ENCODE measurements at regions not wholly inside any gene's neighbourhood (a gene's known extent, or its start where the extent isn't known, plus 50 kb on each side); places are given as distances from the start of the nearest gene placed in this dataset.

GRCh38 chr2:120964819-120965218 lies 229.2 kb downstream of the GLI2 start:
- intact Hi-C loops (cut with micrococcal nuclease) (no loop called here), dilution Hi-C loops (cut with MboI; ENCODE audit: extremely low pct_ligation_motif_present, low sequenced_read_pairs) (no loop called here)
- ChIA-PET CTCF (interaction anchor here (0.5 kb wide), 1 partner anchor 18 kb away, joined by 3 read pairs; no protein-coding TSS in a partner anchor), POLR2A (no interaction called here)
- no peaks in the 10 kb centered on the region for H3K9me1 ChIP-seq (replicated peaks; ENCODE audit: control insufficient read depth, extremely low read depth, insufficient read depth, low read length)
- no peaks in the 10 kb centered on the region for H3K27me3 ChIP-seq (ENCODE audit: control insufficient read depth in 2 of 2, insufficient read depth in 2 of 2, low read length in 2 of 2)
- no peak for DNase-seq (ENCODE audit: low read depth, low spot score)
- no peak overlapping the region for H3K4me3 ChIP-seq (replicated peaks in 1 of 3; ENCODE audit: insufficient read depth in 1 of 3, low read depth in 1 of 3, low read length in 3 of 3)
- H3K36me3 ChIP-seq (ENCODE audit: control insufficient read depth in 2 of 2, extremely low read depth in 1 of 2, insufficient read depth in 2 of 2, low read length in 2 of 2) = no peaks in the 10 kb centered on the region
- no peak for TF ChIP-seq EZH2 (IDR thresholded peaks at IDR 0.05; ENCODE audit: borderline replicate concordance, low read depth, low read length, severe bottlenecking)
- TF ChIP-seq POLR2A (IDR thresholded peaks at IDR 0.05; ENCODE audit: low read depth, low read length) = no peak
- TF ChIP-seq GATA2 (IDR thresholded peaks at IDR 0.05; ENCODE audit: insufficient read depth, insufficient read length, low read depth, low read length) = no peak
- TF ChIP-seq FOS (IDR thresholded peaks at IDR 0.05; ENCODE audit: borderline replicate concordance, insufficient read depth, low read length) = no peak
- no peak for TF ChIP-seq CTCF (IDR thresholded peaks at IDR 0.05; ENCODE audit: extremely low read depth in 1 of 2, insufficient read depth in 1 of 2, low read depth in 1 of 2, low read length in 2 of 2)
- no peak overlapping the region for H2AFZ ChIP-seq (ENCODE audit: low read depth, low read length)
- H3K27ac ChIP-seq (ENCODE audit: insufficient read depth, low read depth, low read length) = no peak overlapping the region
- H3K4me1 ChIP-seq (ENCODE audit: control insufficient read depth, extremely low read depth, insufficient read depth, low read length) = no peaks in the 10 kb centered on the region
- FAIRE-seq = no peak
- H3K4me2 ChIP-seq (ENCODE audit: insufficient read depth, low read length) = no peak overlapping the region
- H3K9me3 ChIP-seq (replicated peaks; ENCODE audit: control insufficient read depth, insufficient read depth, low read length) = no peaks in the 10 kb centered on the region
- H4K20me1 ChIP-seq (replicated peaks; ENCODE audit: control insufficient read depth, extremely low read depth, insufficient read depth, low read length) = no peaks in the 10 kb centered on the region
- H3K9ac ChIP-seq (replicated peaks; ENCODE audit: extremely low read depth, insufficient read depth, low read length) = no peak overlapping the region
- no TSS peak for BruUV-seq (replicated peaks)
- no peaks in the 10 kb centered on the region for H3K79me2 ChIP-seq (ENCODE audit: control insufficient read depth, insufficient read depth, low read length)

- Histone ChIP-seq H3K9me3 (replicated peaks; ENCODE audit: control insufficient read depth, insufficient read depth, low read length) (no peaks in the 10 kb centered on the region), H3K4me1 (ENCODE audit: control insufficient read depth, extremely low read depth, insufficient read depth, low read length) (no peaks in the 10 kb centered on the region), H4K20me1 (replicated peaks; ENCODE audit: control insufficient read depth, extremely low read depth, insufficient read depth, low read length) (no peaks in the 10 kb centered on the region), H3K27me3 (ENCODE audit: control insufficient read depth in 2 of 2, insufficient read depth in 2 of 2, low read length in 2 of 2) (no peaks in the 10 kb centered on the region), H2AFZ (ENCODE audit: low read depth, low read length) (no peak overlapping the region), H3K27ac (ENCODE audit: insufficient read depth, low read depth, low read length) (no peak overlapping the region), H3K79me2 (ENCODE audit: control insufficient read depth, insufficient read depth, low read length) (no peaks in the 10 kb centered on the region), H3K4me2 (ENCODE audit: insufficient read depth, low read length) (no peak overlapping the region), H3K9me1 (replicated peaks; ENCODE audit: control insufficient read depth, extremely low read depth, insufficient read depth, low read length) (no peaks in the 10 kb centered on the region), H3K9ac (replicated peaks; ENCODE audit: extremely low read depth, insufficient read depth, low read length) (no peak overlapping the region), H3K4me3 (replicated peaks in 1 of 3; ENCODE audit: insufficient read depth in 1 of 3, low read depth in 1 of 3, low read length in 3 of 3) (no peak overlapping the region), H3K36me3 (ENCODE audit: control insufficient read depth in 2 of 2, extremely low read depth in 1 of 2, insufficient read depth in 2 of 2, low read length in 2 of 2) (no peaks in the 10 kb centered on the region)
- no TSS peak for BruUV-seq (replicated peaks)
- TF ChIP-seq POLR2AphosphoS5 (IDR thresholded peaks at IDR 0.05; ENCODE audit: insufficient read depth, low read depth, low read length) (no peak), CTCF (IDR thresholded peaks at IDR 0.05; ENCODE audit: extremely low read depth in 1 of 2, insufficient read depth in 1 of 2, low read depth in 1 of 2, low read length in 2 of 2) (no peak), POLR2A (IDR thresholded peaks at IDR 0.05; ENCODE audit: low read depth, low read length) (no peak), MAX (IDR thresholded peaks at IDR 0.05; ENCODE audit: insufficient read depth, insufficient read length) (no peak), FOS (IDR thresholded peaks at IDR 0.05; ENCODE audit: borderline replicate concordance, insufficient read depth, low read length) (no peak), JUN (IDR thresholded peaks at IDR 0.05; ENCODE audit: borderline replicate concordance, insufficient read depth, insufficient read length, low read depth) (no peak), MYC (IDR thresholded peaks at IDR 0.05; ENCODE audit: low read depth, low read length) (no peak), EZH2 (IDR thresholded peaks at IDR 0.05; ENCODE audit: borderline replicate concordance, low read depth, low read length, severe bottlenecking) (no peak), GATA2 (IDR thresholded peaks at IDR 0.05; ENCODE audit: insufficient read depth, insufficient read length, low read depth, low read length) (no peak)
- POLR2A ChIA-PET = no interaction called here
- CTCF ChIA-PET = no interaction called here
- no peak for FAIRE-seq
- dilution Hi-C loops (cut with MboI; ENCODE audit: extremely low pct_ligation_motif_present, low sequenced_read_pairs) (no loop called here), intact Hi-C loops (cut with micrococcal nuclease) (no loop called here)
- DNase-seq (ENCODE audit: low read depth, low spot score) = no peak
Observed at GRCh38 chr2:120966510-120967254, 231.0 kb downstream of the GLI2 start.
